CD4-positive, CD25-positive, alpha-beta regulatory T cell (primary cell): ENCODE measurements at regions not wholly inside any gene's neighbourhood (a gene's known extent, or its start where the extent isn't known, plus 50 kb on each side); places are given as distances from the start of the nearest gene placed in this dataset.

ENCODE experiments used
- ATAC-seq, 2 donors: fragments of 150-1000 bp; cut with Tn5 transposase; one replicate each; pipeline ENCODE4 v1.10.0; 2021; ENCODE audit warnings: low read depth in 2 of 2, moderate number of reproducible peaks in 2 of 2, moderate library complexity in 1 of 2
- DNase-seq, 3 donors: peaks; one replicate each; pipeline versions ENCODE4 v3.0.0 to v3.0.0-alpha.2; 2012 to 2022; ENCODE audit warnings: mixed read lengths in 1 of 3
- H3K27ac ChIP-seq: one replicate; pipeline ENCODE4 v1.7.0; 2013; ENCODE audit warnings: mild to moderate bottlenecking, low read length; ENCODE audit not compliant: insufficient read depth, poor library complexity, severe bottlenecking
- H3K27me3 ChIP-seq: one replicate; pipeline ENCODE4 v1.7.0; 2013; ENCODE audit warnings: low read length; ENCODE audit not compliant: control insufficient read depth, insufficient read depth
- H3K36me3 ChIP-seq: one replicate; pipeline ENCODE4 v1.7.0; 2013; ENCODE audit warnings: mild to moderate bottlenecking, low read length, moderate library complexity; ENCODE audit not compliant: control insufficient read depth, insufficient read depth
- H3K4me1 ChIP-seq: 2 replicates; pipeline ENCODE4 v1.7.0; 2013; ENCODE audit warnings: mild to moderate bottlenecking, low read length; ENCODE audit not compliant: insufficient read depth, control insufficient read depth, poor library complexity, severe bottlenecking
- H3K4me3 ChIP-seq: one replicate; pipeline ENCODE4 v1.7.0; 2013; ENCODE audit warnings: low read depth, mild to moderate bottlenecking, low read length, moderate library complexity
- H3K9me3 ChIP-seq, 2 experiments: 1 replicate in 1 of 2; 2 replicates in 1 of 2; pipeline ENCODE4 v1.7.0; 2013; ENCODE audit warnings: low read length in 2 of 2, mild to moderate bottlenecking in 1 of 2, moderate library complexity in 1 of 2; ENCODE audit not compliant: control insufficient read depth in 2 of 2
- H3K27ac Mint-ChIP-seq, 3 donors: one replicate each; pipeline ENCODE4 v1.8.0; 2020 to 2022; ENCODE audit warnings: mild to moderate bottlenecking in 3 of 3, mixed read lengths in 3 of 3, moderate library complexity in 2 of 3
- H3K27me3 Mint-ChIP-seq: one replicate; pipeline ENCODE4 v1.8.0; 2022; ENCODE audit warnings: mild to moderate bottlenecking, mixed read lengths
- H3K36me3 Mint-ChIP-seq: one replicate; pipeline ENCODE4 v1.8.0; 2020; ENCODE audit warnings: mixed read lengths
- H3K4me1 Mint-ChIP-seq, 4 donors: one replicate each; pipeline ENCODE4 v1.8.0; 2020 to 2022; ENCODE audit warnings: mixed read lengths in 4 of 4, mild to moderate bottlenecking in 1 of 4
- H3K4me3 Mint-ChIP-seq, 4 donors: one replicate each; pipeline ENCODE4 v1.8.0; 2020 to 2022; ENCODE audit warnings: mild to moderate bottlenecking in 4 of 4, mixed read lengths in 4 of 4, moderate library complexity in 3 of 4
- H3K9me3 Mint-ChIP-seq, 7 donors: one replicate each; pipeline ENCODE4 v1.8.0; 2020 to 2022; ENCODE audit warnings: mixed read lengths in 7 of 7, mild to moderate bottlenecking in 3 of 7, moderate library complexity in 2 of 7

DNA sequence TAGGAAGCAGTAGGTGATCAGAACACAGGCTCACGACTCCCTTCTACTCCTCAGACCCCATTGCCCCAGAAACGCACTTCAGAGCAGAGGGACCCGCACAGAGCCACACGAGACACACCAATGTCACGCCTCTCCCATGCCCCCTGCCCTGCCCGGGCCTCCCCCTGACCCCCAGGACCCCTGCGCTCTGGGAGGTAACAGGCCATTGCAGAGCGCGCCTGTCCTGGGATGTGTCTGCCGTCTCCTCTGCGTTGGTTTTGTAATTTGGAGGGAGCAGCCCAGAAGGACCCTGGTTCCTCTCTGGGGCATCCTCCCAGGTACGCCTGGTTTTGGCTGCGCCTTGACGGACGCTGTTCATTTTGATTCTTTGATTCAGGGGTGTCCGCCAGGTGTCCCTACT lies 85.4 kb downstream of the UNCX start:
- Mint-ChIP-seq H3K27ac (no peak overlapping the region), H3K9me3 (no peaks in the 10 kb centered on the region)

DNA sequence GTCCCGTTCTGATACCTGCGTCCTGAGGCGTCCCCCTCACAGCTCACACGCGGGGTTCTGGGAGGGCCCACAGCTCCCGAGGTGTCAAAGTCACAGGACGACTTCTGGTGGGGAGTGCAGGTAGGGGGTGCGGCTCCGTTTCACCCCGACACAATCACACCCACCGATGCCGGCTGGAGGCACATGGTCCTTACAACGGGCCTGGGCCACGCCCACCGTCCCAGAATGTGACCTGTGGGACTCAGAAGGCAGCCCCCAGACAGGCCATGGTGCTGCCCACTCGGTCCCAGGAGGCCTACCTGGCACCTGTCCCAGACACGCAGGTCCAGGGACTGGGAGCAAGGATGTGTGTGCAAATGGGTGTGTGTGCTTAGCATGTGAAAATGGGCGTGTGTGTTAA lies 86.0 kb downstream of the UNCX start:
- no peak for DNase-seq
- H3K4me1 Mint-ChIP-seq = no peaks in the 10 kb centered on the region

More for the DNA sequence above, 85.4 kb downstream of the UNCX start:
- no peak for ATAC-seq
- no peak overlapping the region for H3K4me3 Mint-ChIP-seq
- Histone ChIP-seq H3K4me1 (no peaks in the 10 kb centered on the region), H3K36me3 (no peaks in the 10 kb centered on the region), H3K27me3 (no peaks in the 10 kb centered on the region), H3K4me3 (no peak overlapping the region), H3K9me3 (no peaks in the 10 kb centered on the region), H3K27ac (no peak overlapping the region)
- H3K27me3 Mint-ChIP-seq = peaks cover under 1% of the 10 kb centered on the region
- no peaks in the 10 kb centered on the region for H3K4me1 Mint-ChIP-seq
- no peaks in the 10 kb centered on the region for H3K36me3 Mint-ChIP-seq
- DNase-seq = no peak

DNA sequence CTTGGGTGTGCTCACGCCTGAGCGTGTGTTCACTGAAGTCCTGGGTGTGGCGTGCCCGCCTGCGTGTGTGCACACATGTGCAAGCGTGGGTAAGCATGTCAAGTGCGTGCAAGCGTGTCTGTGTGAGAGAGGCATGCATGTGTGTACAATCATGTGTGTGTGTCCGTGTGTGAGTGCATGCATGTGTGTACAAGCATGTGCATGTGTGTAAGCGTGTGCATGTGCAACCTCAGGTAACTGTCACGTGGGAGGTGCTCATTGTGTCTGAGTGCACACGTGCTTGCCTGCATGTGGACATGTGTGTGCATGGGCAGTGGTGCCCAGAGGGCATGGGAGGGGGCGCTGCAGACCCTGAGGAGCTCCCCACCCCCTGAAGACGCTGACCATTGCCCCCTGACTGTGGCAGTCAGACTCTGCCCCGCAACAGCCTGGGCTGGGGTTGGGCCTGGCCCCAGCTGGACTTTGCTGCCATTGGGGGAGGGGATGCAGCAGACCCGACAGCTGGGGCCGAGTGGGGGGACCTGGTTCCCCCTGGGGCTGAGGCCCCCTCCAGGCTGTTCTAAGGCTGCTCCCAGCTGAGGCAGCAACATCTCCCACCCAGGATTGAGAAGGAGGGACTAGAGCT lies 88.1 kb downstream of the UNCX start:
- Mint-ChIP-seq H3K36me3 (no peaks in the 10 kb centered on the region), H3K27ac (no peak overlapping the region), H3K4me1 (no peaks in the 10 kb centered on the region), H3K4me3 (no peak overlapping the region), H3K27me3 (peaks cover 7% of the 10 kb centered on the region), H3K9me3 (no peaks in the 10 kb centered on the region)
- no peak overlapping the region for H3K4me3 ChIP-seq
- H3K36me3 ChIP-seq = no peaks in the 10 kb centered on the region
- ATAC-seq (no peak), DNase-seq (no peak)
- H3K27me3 ChIP-seq = no peaks in the 10 kb centered on the region
- no peak overlapping the region for H3K27ac ChIP-seq
- no peaks in the 10 kb centered on the region for H3K4me1 ChIP-seq
- no peaks in the 10 kb centered on the region for H3K9me3 ChIP-seq

More for the DNA sequence above, 86.0 kb downstream of the UNCX start:
- H3K27ac ChIP-seq = no peak overlapping the region
- H3K9me3 ChIP-seq = no peaks in the 10 kb centered on the region
- H3K27me3 ChIP-seq = no peaks in the 10 kb centered on the region
- H3K9me3 Mint-ChIP-seq = no peaks in the 10 kb centered on the region
- peaks cover 4% of the 10 kb centered on the region for H3K27me3 Mint-ChIP-seq
- H3K4me3 Mint-ChIP-seq = no peak overlapping the region
- H3K4me1 ChIP-seq = no peaks in the 10 kb centered on the region
- H3K4me3 ChIP-seq = no peak overlapping the region
- H3K36me3 ChIP-seq = no peaks in the 10 kb centered on the region
- H3K27ac Mint-ChIP-seq = no peak overlapping the region
- H3K36me3 Mint-ChIP-seq = no peaks in the 10 kb centered on the region
- ATAC-seq = no peak

DNA sequence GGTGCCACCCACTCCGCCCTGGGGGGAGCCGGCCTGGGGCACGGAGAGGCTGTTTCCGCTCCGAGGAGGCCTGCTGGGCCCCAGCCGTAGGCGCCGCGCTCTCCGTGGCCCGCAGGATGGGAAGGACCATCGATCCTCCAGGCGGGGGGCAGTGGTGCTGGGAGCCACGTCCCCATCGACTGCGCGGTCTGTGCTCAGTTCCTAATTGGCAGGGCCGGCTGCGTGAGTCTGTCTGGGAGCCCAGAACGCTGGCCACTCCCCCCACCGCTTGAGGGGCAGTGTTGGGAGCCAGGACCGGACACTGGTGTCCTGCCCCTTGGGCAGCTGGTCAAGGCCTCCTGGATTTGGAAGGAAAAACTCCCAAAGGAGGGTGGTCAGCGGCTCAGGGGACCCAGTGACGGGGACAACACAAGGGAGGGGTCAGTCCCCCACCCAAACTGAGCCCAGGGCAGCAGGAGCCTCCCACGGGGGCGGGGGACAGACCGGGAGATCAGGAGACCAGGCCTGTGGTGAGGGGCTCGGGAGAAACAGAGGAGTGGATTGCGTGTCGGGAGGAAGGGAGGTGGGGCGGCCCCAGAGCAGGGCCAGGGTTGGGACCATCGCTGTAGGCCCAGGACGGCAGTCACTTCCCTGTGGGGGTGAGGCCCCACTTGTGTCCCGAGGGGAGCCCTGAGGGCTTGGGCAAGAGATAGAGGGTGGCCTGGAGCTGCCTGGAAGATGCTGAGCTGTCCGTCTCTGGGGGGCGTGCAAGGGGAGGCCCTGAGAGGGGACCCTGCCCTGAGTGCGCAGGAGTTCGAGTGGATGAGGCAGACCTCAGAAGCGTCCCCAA lies 89.0 kb downstream of the UNCX start:
- no peak for ATAC-seq
- H3K4me3 ChIP-seq = no peak overlapping the region
- no peaks in the 10 kb centered on the region for H3K36me3 Mint-ChIP-seq
- no peak for DNase-seq
- no peaks in the 10 kb centered on the region for H3K27me3 ChIP-seq
- H3K4me1 Mint-ChIP-seq = no peaks in the 10 kb centered on the region
- H3K27me3 Mint-ChIP-seq = peaks cover 10% of the 10 kb centered on the region
- no peaks in the 10 kb centered on the region for H3K9me3 Mint-ChIP-seq
- H3K4me1 ChIP-seq = no peaks in the 10 kb centered on the region
- H3K36me3 ChIP-seq = no peaks in the 10 kb centered on the region
- no peak overlapping the region for H3K27ac ChIP-seq
- no peaks in the 10 kb centered on the region for H3K9me3 ChIP-seq
- no peak overlapping the region for H3K4me3 Mint-ChIP-seq
- H3K27ac Mint-ChIP-seq = no peak overlapping the region

DNA sequence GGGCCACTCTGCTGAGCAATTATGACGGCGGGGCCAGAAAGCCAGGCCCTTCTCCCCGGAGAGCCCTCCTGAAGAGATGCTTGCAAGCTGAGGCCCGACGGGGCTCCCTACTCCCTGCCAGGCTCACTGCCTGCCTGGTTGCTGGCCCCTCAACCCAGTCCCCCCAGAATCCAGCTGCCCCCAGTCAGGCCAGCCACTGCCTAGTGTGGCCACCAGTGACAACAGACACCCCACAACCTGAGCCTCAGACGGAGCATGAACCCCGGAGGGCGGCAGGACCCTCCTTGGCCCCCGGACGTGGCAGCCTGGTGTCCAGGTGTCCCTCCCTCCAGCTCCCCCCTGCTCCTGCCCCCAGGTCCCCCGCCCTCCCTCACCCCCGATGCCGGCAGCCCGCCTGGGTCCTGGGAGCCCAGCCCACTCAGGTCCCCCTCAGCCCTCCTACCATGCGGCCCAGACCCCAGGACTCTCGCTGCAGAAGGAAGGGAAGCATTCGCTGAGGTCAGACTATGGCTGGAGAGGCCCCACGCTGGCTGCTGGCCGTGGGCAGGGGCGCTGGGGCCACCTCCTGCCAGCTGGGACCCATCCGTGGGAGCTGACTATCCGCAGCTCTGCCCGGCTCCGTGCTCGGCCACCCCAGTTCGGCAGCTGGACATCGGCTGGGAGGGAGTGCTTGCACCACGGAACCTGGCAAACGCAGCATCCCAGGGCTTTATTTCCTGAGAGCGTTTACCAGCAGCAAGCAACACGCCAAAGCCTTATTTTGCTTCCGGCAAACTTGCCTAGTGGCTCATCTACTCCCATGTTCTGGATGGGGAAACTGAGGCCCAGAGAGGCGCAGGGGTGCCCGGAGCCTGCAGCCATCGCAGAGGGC lies 89.8 kb downstream of the UNCX start:
- DNase-seq (no peak), ATAC-seq (no peak)
- H3K4me1 ChIP-seq = no peaks in the 10 kb centered on the region
- no peak overlapping the region for H3K27ac ChIP-seq
- H3K36me3 ChIP-seq = no peaks in the 10 kb centered on the region
- H3K9me3 ChIP-seq = no peaks in the 10 kb centered on the region
- Mint-ChIP-seq H3K27me3 (peaks cover 12% of the 10 kb centered on the region), H3K4me1 (no peaks in the 10 kb centered on the region), H3K4me3 (no peak overlapping the region), H3K9me3 (no peaks in the 10 kb centered on the region), H3K27ac (no peak overlapping the region), H3K36me3 (no peaks in the 10 kb centered on the region)
- no peak overlapping the region for H3K4me3 ChIP-seq
- no peaks in the 10 kb centered on the region for H3K27me3 ChIP-seq

DNA sequence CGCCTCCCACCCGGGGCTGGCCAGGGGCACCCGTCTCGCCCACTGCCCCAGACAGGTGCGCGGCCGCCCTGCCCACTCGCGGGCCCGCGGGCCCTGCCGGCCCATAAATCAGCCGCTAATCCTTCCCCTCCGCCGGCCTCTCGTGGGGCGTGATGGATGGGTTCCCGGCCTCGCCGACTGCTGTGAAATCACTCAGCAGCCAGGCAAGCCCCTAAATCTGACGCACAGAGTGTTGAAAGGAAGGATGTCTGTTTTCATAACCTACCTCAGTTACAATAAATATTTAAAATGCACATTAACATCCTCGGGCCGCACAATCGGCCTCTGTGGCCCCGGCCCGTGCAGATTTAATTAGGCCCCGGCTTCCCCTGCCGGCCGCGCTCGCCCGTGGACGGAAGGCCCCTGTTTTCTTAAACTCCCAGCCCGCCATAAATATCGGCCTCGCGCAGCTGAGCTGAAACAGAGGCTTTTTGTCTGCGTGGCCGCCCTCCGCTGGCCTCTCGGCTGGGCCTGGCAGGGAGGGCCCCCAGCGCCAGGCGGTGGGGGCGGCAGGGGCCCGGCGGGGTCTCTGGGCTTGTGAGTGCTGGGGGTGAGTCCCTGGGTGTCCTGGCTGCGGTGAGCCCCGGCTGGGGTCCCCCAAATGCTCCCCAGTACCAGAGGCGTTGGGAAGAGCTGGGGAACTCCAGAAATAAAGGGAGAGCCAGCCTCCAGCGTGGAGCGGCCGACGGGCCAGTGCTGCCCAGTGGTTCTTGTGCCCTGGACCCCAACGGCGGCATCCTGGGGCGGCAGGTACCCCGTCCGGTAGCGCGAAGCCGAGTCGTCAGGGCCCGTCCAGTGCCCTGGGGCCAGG lies 90.7 kb downstream of the UNCX start:
- no peak for ATAC-seq
- Histone ChIP-seq H3K27me3 (no peaks in the 10 kb centered on the region), H3K4me3 (no peak overlapping the region), H3K27ac (no peak overlapping the region), H3K9me3 (no peaks in the 10 kb centered on the region), H3K4me1 (no peaks in the 10 kb centered on the region), H3K36me3 (no peaks in the 10 kb centered on the region)
- DNase-seq = no peak
- H3K4me3 Mint-ChIP-seq = no peak overlapping the region
- no peak overlapping the region for H3K27ac Mint-ChIP-seq
- H3K36me3 Mint-ChIP-seq = no peaks in the 10 kb centered on the region
- H3K9me3 Mint-ChIP-seq = no peaks in the 10 kb centered on the region
- no peaks in the 10 kb centered on the region for H3K4me1 Mint-ChIP-seq
- H3K27me3 Mint-ChIP-seq = peaks cover 12% of the 10 kb centered on the region
